Stromal cell of bone marrow (primary cell): ENCODE measurements at regions not wholly inside any gene's neighbourhood (a gene's known extent, or its start where the extent isn't known, plus 50 kb on each side); places are given as distances from the start of the nearest gene placed in this dataset.
"Not testable (repeated sequence)": the region's sequence is repeated elsewhere in the genome, so short reads cannot be mapped to it uniquely, and the experiment has no call there.

Experiments
- DNase-seq: peaks from one replicate; pipeline ENCODE4 v3.0.0-alpha.2; 2012; ENCODE audit warnings: low read depth

- no peak for DNase-seq
Measured at GRCh38 chr13:58906329-58907007, 1257.3 kb downstream of the DIAPH3 start.

- no peak for DNase-seq
Measured at GRCh38 chr13:58907347-58907746, 1256.4 kb downstream of the DIAPH3 start.

- no peak for DNase-seq
Measured at GRCh38 chr13:58908019-58908679, 1255.6 kb downstream of the DIAPH3 start.

- no peak for DNase-seq
Measured at GRCh38 chr13:58919551-58919950, 1244.2 kb downstream of the DIAPH3 start.

GRCh38 chr13:58921129-58921528, 1242.6 kb downstream of the DIAPH3 start:
- DNase-seq = no peak

GRCh38 chr13:58926858-58927257, 1236.9 kb downstream of the DIAPH3 start:
- DNase-seq = no peak

- DNase-seq = no peak
Measured at GRCh38 chr13:58933475-58933874, 1230.3 kb downstream of the DIAPH3 start.

GRCh38 chr13:58935689-58936088, 1228.0 kb downstream of the DIAPH3 start:
- DNase-seq = no peak

- no peak for DNase-seq
Measured at GRCh38 chr13:58946274-58946673, 1217.5 kb downstream of the DIAPH3 start.

GRCh38 chr13:58949646-58950045, 1214.1 kb downstream of the DIAPH3 start:
- no peak for DNase-seq

- DNase-seq = no peak
Measured at GRCh38 chr13:58950911-58951310, 1212.8 kb downstream of the DIAPH3 start.

- DNase-seq = no peak
Measured at GRCh38 chr13:58953638-58954037, 1210.1 kb downstream of the DIAPH3 start.

GRCh38 chr13:58955546-58956385, 1208.0 kb downstream of the DIAPH3 start:
- DNase-seq = no peak

GRCh38 chr13:58958097-58958496, 1205.6 kb downstream of the DIAPH3 start:
- DNase-seq = not testable (repeated sequence)

GRCh38 chr13:58960888-58961287, 1202.8 kb downstream of the DIAPH3 start:
- no peak for DNase-seq

GRCh38 chr13:58963321-58963720, 1200.4 kb downstream of the DIAPH3 start:
- no peak for DNase-seq

GRCh38 chr13:58964048-58964447, 1199.7 kb downstream of the DIAPH3 start:
- no peak for DNase-seq

- no peak for DNase-seq
Measured at GRCh38 chr13:58977085-58977484, 1186.6 kb downstream of the DIAPH3 start.

- DNase-seq = no peak
Measured at GRCh38 chr13:58978331-58978730, 1185.4 kb downstream of the DIAPH3 start.

- DNase-seq = no peak
Measured at GRCh38 chr13:58979851-58980250, 1183.9 kb downstream of the DIAPH3 start.

GRCh38 chr13:58985845-58986244, 1177.9 kb downstream of the DIAPH3 start:
- no peak for DNase-seq

GRCh38 chr13:58989556-58989955, 1174.2 kb downstream of the DIAPH3 start:
- no peak for DNase-seq
